Endothelial cell of umbilical vein (primary cell): ENCODE measurements at regions not wholly inside any gene's neighbourhood (a gene's known extent, or its start where the extent isn't known, plus 50 kb on each side); places are given as distances from the start of the nearest gene placed in this dataset.

Source experiments
- BruUV-seq: library from RNA; stranded (reverse); fragments of 400-500 nt; replicated peaks from 2 replicates; lab custom pipeline; 2021; lab: Mats Ljungman, UMichigan
- CTCF ChIA-PET: fragments of 300-600, 350-600 bp; sonication (Branson Sonifier 250); formaldehyde crosslinking; loops from one replicate; lab custom pipeline; 2021; ENCODE audit warnings: antibody characterized with exemption, inconsistent platforms; lab: Charles Lee
- POLR2A ChIA-PET: fragments of 300-600, 350-600 bp; sonication (Branson Sonifier 250); formaldehyde crosslinking; loops from one replicate; lab custom pipeline; 2021; ENCODE audit warnings: antibody characterized with exemption, inconsistent platforms; lab: Charles Lee
- DNase-seq: peaks from one replicate; pipeline ENCODE4 v3.0.0-alpha.2; 2011; ENCODE audit warnings: low read depth, low spot score
- FAIRE-seq: peaks from 2 replicates; lab custom pipeline; 2011; peaks lifted over from hg19 to GRCh38; lab: Jason Lieb, UNC
- H2AFZ ChIP-seq: 2 replicates; pipeline ENCODE4 v1.6.0; 2012; ENCODE audit warnings: low read depth, low read length, control low read depth, inconsistent platforms
- H3K27ac ChIP-seq: 2 replicates; pipeline ENCODE4 v1.5.1; 2011; ENCODE audit warnings: low read depth, mild to moderate bottlenecking, control low read depth, low read length, moderate library complexity; ENCODE audit not compliant: insufficient read depth
- H3K27me3 ChIP-seq, 2 experiments: 2 replicates each; pipeline versions ENCODE4 v1.6.0 to v1.6.1; 2011; ENCODE audit warnings: low read length in 2 of 2, mixed read lengths in 1 of 2; ENCODE audit not compliant: control insufficient read depth in 2 of 2, insufficient read depth in 2 of 2
- H3K36me3 ChIP-seq, 2 experiments: 2 replicates in 1 of 2; 3 replicates in 1 of 2; pipeline ENCODE4 v1.5.1; 2011; ENCODE audit warnings: low read length in 2 of 2, mild to moderate bottlenecking in 1 of 2, moderate library complexity in 1 of 2; ENCODE audit not compliant: control insufficient read depth in 2 of 2, insufficient read depth in 2 of 2; ENCODE audit errors: extremely low read depth in 1 of 2
- H3K4me1 ChIP-seq: 3 replicates; pipeline ENCODE4 v1.5.1; 2011; ENCODE audit warnings: mild to moderate bottlenecking, low read length; ENCODE audit not compliant: control insufficient read depth, insufficient read depth; ENCODE audit errors: extremely low read depth
- H3K4me2 ChIP-seq: 2 replicates; pipeline ENCODE4 v1.6.1; 2011; ENCODE audit warnings: low read length, control low read depth, mixed read lengths; ENCODE audit not compliant: insufficient read depth
- H3K4me3 ChIP-seq, 3 experiments: fragments of 200-600 bp in 1 of 3; sonication (generic), shearing (Covaris generic) in 1 of 3; replicated peaks in 1 of 3; 2 replicates each; pipeline ENCODE4 v1.5.1; 2011 to 2016; ENCODE audit warnings: control low read depth in 3 of 3, low read length in 3 of 3, mild to moderate bottlenecking in 2 of 3, inconsistent platforms in 1 of 3, low read depth in 1 of 3, moderate library complexity in 1 of 3; ENCODE audit not compliant: insufficient read depth in 1 of 3
- H3K79me2 ChIP-seq: 2 replicates; pipeline ENCODE4 v1.6.0; 2012; ENCODE audit warnings: low read length, inconsistent platforms; ENCODE audit not compliant: control insufficient read depth, insufficient read depth
- H3K9ac ChIP-seq: replicated peaks from 2 replicates; pipeline ENCODE3; 2011; ENCODE audit warnings: low read length, control low read depth; ENCODE audit not compliant: insufficient read depth; ENCODE audit errors: extremely low read depth
- H3K9me1 ChIP-seq: replicated peaks from 3 replicates; pipeline ENCODE4 v1.6.0; 2011; ENCODE audit warnings: mild to moderate bottlenecking, low read length; ENCODE audit not compliant: control insufficient read depth, insufficient read depth; ENCODE audit errors: extremely low read depth
- H3K9me3 ChIP-seq: replicated peaks from 2 replicates; pipeline ENCODE4 v1.5.1; 2012; ENCODE audit warnings: low read length, inconsistent platforms; ENCODE audit not compliant: control insufficient read depth, insufficient read depth
- H4K20me1 ChIP-seq: replicated peaks from 2 replicates; pipeline ENCODE3; 2011; ENCODE audit warnings: mild to moderate bottlenecking, low read length; ENCODE audit not compliant: control insufficient read depth, insufficient read depth; ENCODE audit errors: extremely low read depth
- CTCF ChIP-seq, 2 donors: IDR thresholded peaks; 1 replicate in 1 of 2; 2 replicates in 1 of 2; pipeline ENCODE4 v1.5.1; 2011; ENCODE audit warnings: low read length in 2 of 2, mild to moderate bottlenecking in 2 of 2, moderate library complexity in 2 of 2, control low read depth in 1 of 2, inconsistent platforms in 1 of 2, low read depth in 1 of 2; ENCODE audit not compliant: insufficient read depth in 1 of 2; ENCODE audit errors: extremely low read depth in 1 of 2
- EZH2 ChIP-seq: IDR thresholded peaks from 2 replicates; pipeline ENCODE4 v1.6.1; 2012; ENCODE audit warnings: borderline replicate concordance, low read depth, mild to moderate bottlenecking, moderate library complexity, low read length, inconsistent platforms; ENCODE audit not compliant: severe bottlenecking
- FOS ChIP-seq: IDR thresholded peaks from 2 replicates; pipeline ENCODE4 v1.6.1; 2011; ENCODE audit warnings: mild to moderate bottlenecking, low read length, moderate library complexity, borderline replicate concordance; ENCODE audit not compliant: insufficient read depth
- GATA2 ChIP-seq: IDR thresholded peaks from 2 replicates; pipeline ENCODE4 v1.7.0; 2011; ENCODE audit warnings: low read depth, mild to moderate bottlenecking, moderate library complexity, mixed read lengths, low read length; ENCODE audit not compliant: insufficient read length, insufficient read depth
- JUN ChIP-seq: IDR thresholded peaks from 2 replicates; pipeline ENCODE4 v1.6.1; 2011; ENCODE audit warnings: borderline replicate concordance, low read depth; ENCODE audit not compliant: insufficient read length, insufficient read depth
- MYC ChIP-seq: IDR thresholded peaks from one replicate; pipeline ENCODE4 v1.6.1; 2011; ENCODE audit warnings: mild to moderate bottlenecking, low read depth, low read length
- POLR2A ChIP-seq: IDR thresholded peaks from 2 replicates; pipeline ENCODE4 v1.6.1; 2012; ENCODE audit warnings: low read depth, mild to moderate bottlenecking, control low read depth, low read length
- POLR2AphosphoS5 ChIP-seq: IDR thresholded peaks from 2 replicates; pipeline ENCODE4 v1.6.1; 2012; ENCODE audit warnings: low read depth, mild to moderate bottlenecking, control low read depth, low read length, moderate library complexity; ENCODE audit not compliant: insufficient read depth
- dilution Hi-C: fragments of 300-500 bp; cut with MboI; formaldehyde crosslinking; loops from one replicate; pipeline ENCODE4 v1.15.0; 2019; ENCODE audit warnings: low sequenced_read_pairs; ENCODE audit not compliant: extremely low pct_ligation_motif_present
- intact Hi-C: fragments of 100-400 bp; cut with micrococcal nuclease; formaldehyde crosslinking; loops from one replicate; pipeline ENCODE4 v1.10.0; 2022
- TF ChIP-seq, protein P1 (sequence below): IDR thresholded peaks from 2 replicates; pipeline ENCODE4 v1.6.1; 2011; ENCODE audit not compliant: insufficient read depth, insufficient read length

GRCh38 chr18:11336241-11336640 lies 186.9 kb upstream of the PIEZO2 start:
- Histone ChIP-seq H4K20me1 (no peaks in the 10 kb centered on the region), H3K9ac (no peak overlapping the region), H3K27me3 (peaks cover 0 to 3% of the 10 kb centered on the region in 2 experiments), H3K36me3 (no peaks in the 10 kb centered on the region), H3K4me3 (no peak overlapping the region), H3K9me1 (no peaks in the 10 kb centered on the region), H3K4me1 (no peaks in the 10 kb centered on the region), H3K27ac (no peak overlapping the region), H2AFZ (no peak overlapping the region), H3K9me3 (no peaks in the 10 kb centered on the region), H3K4me2 (no peak overlapping the region), H3K79me2 (no peaks in the 10 kb centered on the region)
- POLR2A ChIA-PET, result no interaction called here
- dilution Hi-C loops, result no loop called here
- TF ChIP-seq MYC, result no peak
- FAIRE-seq, result no peak
- CTCF ChIA-PET, result no interaction called here
- DNase-seq, result no peak
- intact Hi-C loops, result no loop called here
- no TSS peak for BruUV-seq

GRCh38 chr18:11327391-11328009 lies 178.1 kb upstream of the PIEZO2 start:
- Histone ChIP-seq H4K20me1 (no peaks in the 10 kb centered on the region), H3K9ac (no peak overlapping the region), H3K79me2 (no peaks in the 10 kb centered on the region), H3K4me1 (no peaks in the 10 kb centered on the region), H3K27me3 (no peaks in the 10 kb centered on the region), H3K4me3 (no peak overlapping the region), H3K36me3 (no peaks in the 10 kb centered on the region), H3K27ac (no peak overlapping the region), H2AFZ (no peak overlapping the region), H3K4me2 (no peak overlapping the region), H3K9me1 (no peaks in the 10 kb centered on the region), H3K9me3 (no peaks in the 10 kb centered on the region)
- ChIA-PET POLR2A (no interaction called here), CTCF (no interaction called here)
- dilution Hi-C loops (no loop called here), intact Hi-C loops (no loop called here)
- BruUV-seq, result no TSS peak
- FAIRE-seq, result no peak
- TF ChIP-seq POLR2A, result no peak
- no peak for TF ChIP-seq MYC
- no peak for TF ChIP-seq FOS
- TF ChIP-seq EZH2, result no peak
- TF ChIP-seq, protein P1, sequence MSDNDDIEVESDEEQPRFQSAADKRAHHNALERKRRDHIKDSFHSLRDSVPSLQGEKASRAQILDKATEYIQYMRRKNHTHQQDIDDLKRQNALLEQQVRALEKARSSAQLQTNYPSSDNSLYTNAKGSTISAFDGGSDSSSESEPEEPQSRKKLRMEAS, result no peak
- no peak for TF ChIP-seq POLR2AphosphoS5
- TF ChIP-seq GATA2, result no peak
- no peak for TF ChIP-seq JUN
- TF ChIP-seq CTCF (IDR thresholded peaks at IDR 0.05; ENCODE audit: extremely low read depth in 1 of 2, insufficient read depth in 1 of 2, low read depth in 1 of 2, low read length in 2 of 2), result no peak
- no peak for DNase-seq
